ENCODE measurements at regions not wholly inside any gene's neighbourhood (a gene's known extent, or its start where the extent isn't known, plus 50 kb on each side); places are given as distances from the start of the nearest gene placed in this dataset.
"Not testable (repeated sequence)": the region's sequence is repeated elsewhere in the genome, so short reads cannot be mapped to it uniquely, and the experiment has no call there.

- no peak for DNase-seq (ENCODE audit: low read depth, low spot score)
These were observed 102.6 kb downstream of the CAAP1 start for GRCh38 chr9:26789959-26790358.

- DNase-seq (ENCODE audit: low read depth, low spot score), result peak; percentile 5
These were observed 106.0 kb downstream of the CAAP1 start for GRCh38 chr9:26786564-26786963.

DNA sequence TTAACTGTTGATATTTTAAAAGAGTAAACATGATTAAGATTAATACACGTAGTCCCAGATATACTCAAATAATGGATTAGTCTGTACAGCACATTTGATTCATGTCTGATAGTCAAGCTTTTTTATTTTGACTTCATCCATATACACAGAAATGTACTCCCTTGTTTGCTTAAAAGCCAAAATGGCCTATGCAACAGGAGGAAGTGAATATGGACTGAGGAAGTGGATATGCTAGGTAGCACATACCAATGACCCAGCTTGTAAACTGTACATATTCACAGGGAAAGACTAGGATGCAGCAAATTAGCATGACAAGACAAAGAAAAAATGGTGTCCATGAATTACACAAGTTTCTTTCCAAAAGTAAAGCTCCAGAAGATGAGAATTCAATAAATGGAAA, 109.7 kb downstream of the CAAP1 start:
- no peak for DNase-seq (ENCODE audit: low read depth, low spot score)

- no peak for DNase-seq (ENCODE audit: low read depth, low spot score)
These were observed 110.7 kb downstream of the CAAP1 start for GRCh38 chr9:26781906-26782305.

- not testable (repeated sequence) for DNase-seq (ENCODE audit: low read depth, low spot score)
These were observed 112.3 kb downstream of the CAAP1 start for GRCh38 chr9:26780307-26780706.

GRCh38 chr9:26779062-26779461, 113.5 kb downstream of the CAAP1 start:
- DNase-seq (ENCODE audit: low read depth, low spot score), result no peak

DNA sequence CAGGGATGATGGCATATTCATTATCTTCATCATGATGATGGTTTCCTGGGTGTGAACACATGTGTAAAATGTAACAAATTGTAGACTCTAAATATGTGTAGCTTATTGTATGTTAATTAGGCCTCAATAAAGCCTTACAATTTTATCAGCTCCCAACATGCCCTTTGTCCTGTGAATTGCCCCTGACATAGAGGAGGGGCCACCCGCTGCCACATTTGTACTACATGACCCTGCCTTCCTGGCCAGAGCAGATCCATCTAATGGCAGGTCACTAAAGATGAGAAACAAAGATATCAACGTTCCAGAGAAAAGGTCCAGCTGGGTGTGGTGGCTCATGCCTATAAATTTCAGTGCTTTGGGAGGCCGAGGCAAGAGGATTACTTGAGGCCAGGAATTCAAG, 117.2 kb downstream of the CAAP1 start:
- no peak for DNase-seq (ENCODE audit: low read depth, low spot score)

GRCh38 chr9:26773056-26773455, 119.5 kb downstream of the CAAP1 start:
- no peak for DNase-seq (ENCODE audit: low read depth, low spot score)

DNA sequence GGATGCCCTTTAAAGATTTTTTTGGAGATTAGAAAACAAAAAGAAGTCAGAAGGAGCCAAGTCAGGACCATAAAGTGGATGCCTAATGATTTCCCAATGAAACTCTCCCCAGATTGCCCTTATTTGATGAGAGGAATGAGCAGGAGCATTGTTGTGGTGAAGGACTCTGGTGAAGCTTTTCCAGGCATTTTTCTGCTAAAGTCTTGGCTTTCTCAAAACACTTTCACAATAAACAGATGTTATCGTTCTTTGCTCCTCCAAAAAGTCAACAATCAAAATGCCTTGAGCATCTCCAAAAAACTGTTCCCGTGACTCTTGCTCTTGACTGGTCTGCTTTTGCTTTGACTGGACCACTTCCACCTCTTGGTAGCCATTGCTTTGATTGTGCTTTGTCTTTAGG, 121.8 kb downstream of the CAAP1 start:
- no peak for DNase-seq (ENCODE audit: low read depth, low spot score)

DNA sequence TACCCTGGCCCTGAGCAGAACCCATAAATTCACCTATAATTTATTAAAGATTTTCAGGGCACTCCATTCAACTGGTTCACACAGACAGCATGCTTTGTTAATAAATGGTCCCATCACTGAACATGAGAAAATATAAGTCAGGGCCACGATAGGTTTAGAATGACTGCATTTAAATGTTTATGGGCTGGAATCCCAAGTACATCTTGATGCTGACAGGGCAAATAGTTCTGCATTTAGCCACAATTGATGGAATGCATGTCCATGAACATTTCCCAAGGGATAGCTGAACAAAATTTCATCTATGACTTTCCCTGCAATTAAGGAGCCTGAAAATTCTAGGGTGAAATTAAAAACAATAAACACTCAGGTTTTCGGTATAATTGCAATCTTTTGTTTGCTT, 124.5 kb downstream of the CAAP1 start:
- DNase-seq (ENCODE audit: low read depth, low spot score), result no peak

DNA sequence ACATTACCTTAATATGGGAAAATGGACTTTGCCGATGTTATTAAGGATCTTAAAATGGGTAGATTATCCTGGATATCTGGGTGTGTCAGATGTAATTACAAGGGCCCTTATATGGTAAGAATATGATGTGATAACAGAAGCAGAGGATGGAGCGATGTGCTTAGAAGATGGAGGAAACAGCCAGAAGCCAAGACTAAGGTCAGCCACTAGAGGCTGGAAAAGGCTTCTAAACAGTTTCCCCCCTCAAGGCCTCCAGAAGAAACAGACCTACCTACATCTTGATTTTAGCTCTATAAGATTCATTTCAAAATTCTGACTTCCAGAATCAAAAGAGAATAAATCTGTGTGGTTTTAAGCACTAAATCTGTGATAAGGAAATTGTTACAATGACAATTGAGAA, 131.9 kb downstream of the CAAP1 start:
- no peak for DNase-seq (ENCODE audit: low read depth, low spot score)

DNA sequence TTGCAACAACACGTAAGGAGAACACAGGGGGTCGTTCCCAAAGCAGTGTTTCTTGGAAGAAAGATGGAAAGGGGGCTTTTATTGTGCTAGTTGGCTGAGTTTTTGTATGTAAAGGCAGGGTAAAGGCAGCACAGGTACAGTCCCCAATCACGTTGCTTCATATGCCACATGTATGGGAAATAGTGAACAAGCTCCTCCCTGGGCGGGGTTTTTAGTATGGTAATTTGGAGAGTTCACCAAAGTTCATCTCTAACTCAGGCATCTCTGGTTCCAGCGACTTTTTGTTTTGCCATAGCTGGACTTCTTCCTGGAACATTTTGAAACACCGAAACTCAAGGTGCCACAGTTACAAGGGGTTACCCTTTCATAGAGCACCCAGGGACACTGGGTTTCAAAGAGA, 133.9 kb downstream of the CAAP1 start:
- DNase-seq (ENCODE audit: low read depth, low spot score), result no peak

DNA sequence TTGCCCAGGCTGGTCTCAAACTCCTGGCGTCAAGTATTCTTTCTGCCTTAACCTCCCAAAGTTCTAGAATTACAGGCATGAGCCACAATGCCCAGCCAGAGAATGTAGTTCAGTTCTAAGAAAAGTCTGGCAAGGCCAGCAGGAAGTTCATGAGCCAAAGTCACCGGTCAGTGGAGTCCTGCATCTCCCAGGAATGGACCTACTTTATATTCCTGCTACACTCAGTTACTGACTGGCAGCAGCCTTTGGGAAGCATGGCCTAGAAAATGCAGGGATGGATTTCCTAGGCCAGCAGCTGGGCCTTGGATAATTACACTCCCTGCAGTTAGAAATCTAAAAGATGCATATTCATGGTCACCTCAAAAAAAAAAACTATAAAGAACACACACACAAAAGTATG, 135.7 kb downstream of the CAAP1 start:
- no peak for DNase-seq (ENCODE audit: low read depth, low spot score)

GRCh38 chr9:26755476-26755875, 137.1 kb downstream of the CAAP1 start:
- DNase-seq (ENCODE audit: low read depth, low spot score), result no peak

DNA sequence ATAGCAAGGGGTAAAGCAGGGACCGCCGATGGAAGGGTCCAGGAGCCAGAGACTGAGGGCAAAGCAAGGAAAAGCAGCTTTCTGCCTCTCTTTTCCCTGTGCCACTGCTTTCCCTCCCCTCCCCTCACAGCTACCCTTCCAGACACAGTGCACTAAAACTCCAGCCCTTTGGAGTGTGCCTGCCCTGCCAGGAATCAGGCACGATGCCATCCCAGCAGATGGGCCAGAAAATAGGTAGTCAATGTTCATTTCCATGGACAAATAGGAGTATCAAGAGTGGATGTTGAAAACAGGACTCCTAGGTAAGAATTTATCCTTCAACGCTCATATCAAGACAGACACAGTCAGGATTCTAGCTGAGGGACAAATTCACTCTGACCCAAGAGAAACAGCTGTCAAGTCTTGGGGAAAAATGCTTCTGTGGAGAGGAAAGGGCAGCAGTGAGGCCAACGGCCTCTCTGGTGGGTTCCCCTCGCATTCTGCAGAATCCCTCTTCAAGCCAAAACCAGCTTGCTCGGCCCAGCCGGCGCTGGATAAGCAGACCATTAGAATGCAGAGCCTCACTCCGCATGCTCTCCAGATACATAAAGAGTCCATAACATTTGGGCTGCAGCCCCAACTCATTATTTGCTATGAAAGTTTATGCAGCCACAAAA, 138.0 kb downstream of the CAAP1 start:
- DNase-seq (ENCODE audit: low read depth, low spot score), result no peak

DNA sequence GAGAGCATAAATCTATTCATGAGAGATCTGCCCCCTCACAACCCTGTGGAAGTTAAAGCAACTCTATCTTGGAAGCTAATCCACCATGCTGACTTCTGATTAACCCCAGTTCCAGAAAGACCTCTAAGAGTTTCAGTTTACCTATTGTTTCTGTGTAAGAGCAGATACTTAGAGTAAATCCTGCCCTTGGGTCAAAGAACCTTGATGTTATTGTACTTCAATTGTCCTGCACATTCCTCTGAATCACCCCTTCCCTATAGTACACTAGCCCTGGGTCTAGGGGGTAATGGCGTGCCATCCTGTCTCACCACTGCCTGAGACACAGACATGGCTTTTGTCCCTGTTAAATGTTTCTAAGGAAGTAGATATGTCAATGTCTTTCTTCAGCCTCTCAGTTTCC, 138.6 kb downstream of the CAAP1 start:
- DNase-seq (ENCODE audit: low read depth, low spot score), result no peak

GRCh38 chr9:26750162-26750561, 142.4 kb downstream of the CAAP1 start:
- DNase-seq (ENCODE audit: low read depth, low spot score), result no peak

DNA sequence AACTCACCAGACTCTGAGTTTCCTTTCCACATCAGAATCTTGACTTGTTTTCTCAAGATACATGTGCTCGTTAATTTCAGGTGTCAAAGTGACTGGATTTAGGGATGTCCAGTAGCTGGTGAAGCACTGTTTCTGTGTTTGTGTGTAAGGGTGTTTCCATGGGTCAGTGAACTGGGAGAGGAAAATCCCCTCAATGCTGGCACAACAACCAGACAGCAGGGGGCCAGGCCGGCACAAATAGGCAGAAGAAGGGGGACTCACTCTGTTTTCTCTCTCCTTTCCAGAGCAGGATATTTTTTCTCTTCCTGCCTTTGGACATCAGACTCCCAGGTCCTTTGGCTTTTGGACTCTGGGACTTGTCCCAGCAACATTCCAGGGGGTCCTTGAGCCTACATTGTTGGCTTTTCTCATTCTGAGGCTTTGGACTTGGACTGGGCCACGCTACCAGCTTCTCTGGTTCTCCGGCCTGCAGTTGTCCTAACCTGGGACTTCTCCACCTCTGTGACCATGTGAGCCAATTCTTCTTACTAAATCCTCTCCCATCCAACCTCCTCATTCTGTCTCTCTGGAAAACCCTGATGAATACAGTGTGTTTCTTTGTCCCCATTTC, 144.0 kb downstream of the CAAP1 start:
- peak; percentile 18 for DNase-seq (ENCODE audit: low read depth, low spot score)

GRCh38 chr9:26747611-26748010, 145.0 kb downstream of the CAAP1 start:
- DNase-seq (ENCODE audit: low read depth, low spot score), result no peak

DNA sequence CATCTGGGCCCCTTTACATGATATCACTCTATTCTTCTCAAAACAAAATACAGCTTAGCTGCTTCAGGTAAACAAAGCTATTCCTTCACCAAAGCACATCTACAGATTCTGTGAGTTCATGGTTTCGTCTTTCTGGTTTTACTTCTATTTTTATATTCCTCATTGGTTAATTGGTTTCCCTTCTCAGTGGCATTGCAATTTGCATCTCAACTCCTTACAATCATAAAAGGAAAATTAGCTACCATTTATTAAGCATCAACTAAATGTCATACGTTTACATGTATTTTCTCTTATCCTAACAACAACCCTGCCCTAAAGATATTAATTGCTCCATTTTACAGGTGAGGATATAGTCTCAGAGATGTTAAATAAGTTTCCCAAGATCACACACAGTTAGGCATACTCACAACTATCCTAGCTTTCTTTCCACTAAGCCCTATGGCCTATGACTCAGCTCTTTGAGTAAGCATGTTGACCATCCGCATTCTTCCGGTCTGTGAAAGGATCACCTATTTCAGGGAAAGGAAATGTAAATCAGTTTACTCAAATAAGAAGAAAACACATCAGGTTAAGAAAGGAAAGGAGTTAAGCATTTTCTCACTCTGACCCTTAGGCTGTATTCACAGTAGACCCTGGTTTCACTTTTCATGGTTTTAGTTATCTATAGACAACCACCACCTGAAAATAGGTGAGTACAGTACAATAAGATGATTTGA, 146.1 kb downstream of the CAAP1 start:
- DNase-seq (ENCODE audit: low read depth, low spot score), result peak; percentile 36

GRCh38 chr9:26745111-26745510, 147.5 kb downstream of the CAAP1 start:
- no peak for DNase-seq (ENCODE audit: low read depth, low spot score)

DNA sequence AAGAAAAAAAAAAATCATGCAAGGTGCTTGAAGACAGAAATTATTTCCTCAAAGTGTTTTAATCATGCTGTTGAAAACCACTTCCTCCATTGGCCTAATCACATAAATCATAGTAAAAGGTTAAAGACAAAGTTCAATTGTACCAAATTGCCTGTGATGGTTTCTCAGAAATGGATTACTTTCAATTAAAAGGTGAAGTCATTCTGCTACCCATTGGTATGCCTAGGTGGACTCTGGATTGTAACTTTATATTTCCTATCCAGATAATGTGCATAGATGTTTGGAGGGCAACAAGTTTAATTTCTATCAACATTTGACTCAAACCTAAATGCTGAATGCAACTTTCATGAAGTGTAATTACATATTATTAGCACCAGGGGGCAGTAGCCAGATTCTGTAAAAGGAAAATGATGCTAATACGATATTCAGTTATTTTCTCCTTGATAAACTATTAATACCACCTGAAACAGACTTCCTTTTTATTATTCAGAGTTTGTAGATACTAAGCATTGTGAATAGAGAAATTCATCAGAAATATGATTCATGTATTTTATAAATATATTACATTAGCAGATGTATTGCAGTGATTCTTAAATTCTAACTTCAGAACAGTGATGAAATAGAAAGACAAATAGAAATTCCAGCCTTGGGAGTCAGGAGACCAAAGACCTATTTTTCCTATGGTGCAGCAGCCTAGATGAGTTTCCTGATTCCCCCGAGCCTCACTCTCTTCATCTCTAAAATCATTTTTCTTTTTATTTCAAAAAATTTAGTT, 148.2 kb downstream of the CAAP1 start:
- no peak for DNase-seq (ENCODE audit: low read depth, low spot score)

All from ELF-1 (cell line).